ENCODE measurements at regions not wholly inside any gene's neighbourhood (a gene's known extent, or its start where the extent isn't known, plus 50 kb on each side); places are given as distances from the start of the nearest gene placed in this dataset.
"Not testable (repeated sequence)": the region's sequence is repeated elsewhere in the genome, so short reads cannot be mapped to it uniquely, and the experiment has no call there.

GRCh38 chr4:131450572-131451209, 1698.4 kb upstream of the PCDH10 start:
- H3K4me3 Mint-ChIP-seq: no peak overlapping the region
- H3K9me3 Mint-ChIP-seq (ENCODE audit: insufficient read depth): no peaks in the 10 kb centered on the region
- DNase-seq: no peak
- ChIA-PET CTCF (no interaction called here), POLR2A (no interaction called here)
- ATAC-seq: no peak
- H3K27me3 Mint-ChIP-seq (ENCODE audit: low read depth): no peaks in the 10 kb centered on the region
- H3K36me3 Mint-ChIP-seq (ENCODE audit: low read depth): no peaks in the 10 kb centered on the region
- no peak overlapping the region for H3K27ac Mint-ChIP-seq
- H3K4me1 Mint-ChIP-seq (ENCODE audit: low read depth): no peaks in the 10 kb centered on the region

- Mint-ChIP-seq H3K9me3 (ENCODE audit: insufficient read depth) (no peaks in the 10 kb centered on the region), H3K27me3 (ENCODE audit: low read depth) (no peaks in the 10 kb centered on the region), H3K4me3 (no peak overlapping the region), H3K36me3 (ENCODE audit: low read depth) (no peaks in the 10 kb centered on the region), H3K27ac (no peak overlapping the region), H3K4me1 (ENCODE audit: low read depth) (peaks cover 4% of the 10 kb centered on the region)
- POLR2A ChIA-PET: no interaction called here
- CTCF ChIA-PET: no interaction called here
- ATAC-seq (peak; percentile 55), DNase-seq (peak; percentile 21)
Measured at GRCh38 chr4:131459430-131460101, 1689.5 kb upstream of the PCDH10 start.

- H3K27ac Mint-ChIP-seq: no peak overlapping the region
- H3K4me1 Mint-ChIP-seq (ENCODE audit: low read depth): no peaks in the 10 kb centered on the region
- no peaks in the 10 kb centered on the region for H3K27me3 Mint-ChIP-seq (ENCODE audit: low read depth)
- ChIA-PET POLR2A (no interaction called here), CTCF (no interaction called here)
- no peak overlapping the region for H3K4me3 Mint-ChIP-seq
- H3K36me3 Mint-ChIP-seq (ENCODE audit: low read depth): no peaks in the 10 kb centered on the region
- no peak for DNase-seq
- ATAC-seq: no peak
- no peaks in the 10 kb centered on the region for H3K9me3 Mint-ChIP-seq (ENCODE audit: insufficient read depth)
Measured at GRCh38 chr4:131470360-131470759, 1678.7 kb upstream of the PCDH10 start.

GRCh38 chr4:131488772-131489171, 1660.3 kb upstream of the PCDH10 start:
- no peak for ATAC-seq
- CTCF ChIA-PET: no interaction called here
- no peaks in the 10 kb centered on the region for H3K4me1 Mint-ChIP-seq (ENCODE audit: low read depth)
- POLR2A ChIA-PET: no interaction called here
- H3K36me3 Mint-ChIP-seq (ENCODE audit: low read depth): no peaks in the 10 kb centered on the region
- no peak overlapping the region for H3K4me3 Mint-ChIP-seq
- no peak for DNase-seq
- peaks cover 2% of the 10 kb centered on the region for H3K9me3 Mint-ChIP-seq (ENCODE audit: insufficient read depth)
- H3K27ac Mint-ChIP-seq: no peak overlapping the region
- no peaks in the 10 kb centered on the region for H3K27me3 Mint-ChIP-seq (ENCODE audit: low read depth)

GRCh38 chr4:131496211-131496610, 1652.9 kb upstream of the PCDH10 start:
- H3K4me1 Mint-ChIP-seq (ENCODE audit: low read depth); ATAC-seq; H3K36me3 Mint-ChIP-seq (ENCODE audit: low read depth); POLR2A ChIA-PET; H3K9me3 Mint-ChIP-seq (ENCODE audit: insufficient read depth); H3K4me3 Mint-ChIP-seq; H3K27me3 Mint-ChIP-seq (ENCODE audit: low read depth); CTCF ChIA-PET; DNase-seq; H3K27ac Mint-ChIP-seq: not testable (repeated sequence)

GRCh38 chr4:131499141-131499873, 1649.8 kb upstream of the PCDH10 start:
- no peaks in the 10 kb centered on the region for H3K36me3 Mint-ChIP-seq (ENCODE audit: low read depth)
- H3K27me3 Mint-ChIP-seq (ENCODE audit: low read depth): no peaks in the 10 kb centered on the region
- DNase-seq (no peak), ATAC-seq (no peak)
- POLR2A ChIA-PET: no interaction called here
- H3K4me1 Mint-ChIP-seq (ENCODE audit: low read depth): no peaks in the 10 kb centered on the region
- no peak overlapping the region for H3K4me3 Mint-ChIP-seq
- no peak overlapping the region for H3K27ac Mint-ChIP-seq
- H3K9me3 Mint-ChIP-seq (ENCODE audit: insufficient read depth): no peaks in the 10 kb centered on the region
- CTCF ChIA-PET: no interaction called here

- ChIA-PET POLR2A (no interaction called here), CTCF (no interaction called here)
- ATAC-seq: no peak
- no peak for DNase-seq
- Mint-ChIP-seq H3K36me3 (ENCODE audit: low read depth) (no peaks in the 10 kb centered on the region), H3K27me3 (ENCODE audit: low read depth) (no peaks in the 10 kb centered on the region), H3K9me3 (ENCODE audit: insufficient read depth) (no peaks in the 10 kb centered on the region), H3K27ac (no peak overlapping the region), H3K4me1 (ENCODE audit: low read depth) (no peaks in the 10 kb centered on the region), H3K4me3 (no peak overlapping the region)
Measured at GRCh38 chr4:131509521-131509920, 1639.6 kb upstream of the PCDH10 start.

- DNase-seq (no peak), ATAC-seq (no peak)
- H3K9me3 Mint-ChIP-seq (ENCODE audit: insufficient read depth): no peaks in the 10 kb centered on the region
- H3K4me3 Mint-ChIP-seq: no peak overlapping the region
- ChIA-PET POLR2A (no interaction called here), CTCF (no interaction called here)
- H3K36me3 Mint-ChIP-seq (ENCODE audit: low read depth): no peaks in the 10 kb centered on the region
- H3K27ac Mint-ChIP-seq: no peak overlapping the region
- no peaks in the 10 kb centered on the region for H3K27me3 Mint-ChIP-seq (ENCODE audit: low read depth)
- H3K4me1 Mint-ChIP-seq (ENCODE audit: low read depth): no peaks in the 10 kb centered on the region
Measured at GRCh38 chr4:131526686-131527085, 1622.4 kb upstream of the PCDH10 start.

- POLR2A ChIA-PET: no interaction called here
- no peaks in the 10 kb centered on the region for H3K27me3 Mint-ChIP-seq (ENCODE audit: low read depth)
- DNase-seq: no peak
- CTCF ChIA-PET: no interaction called here
- no peaks in the 10 kb centered on the region for H3K9me3 Mint-ChIP-seq (ENCODE audit: insufficient read depth)
- ATAC-seq: no peak
- no peak overlapping the region for H3K27ac Mint-ChIP-seq
- H3K4me1 Mint-ChIP-seq (ENCODE audit: low read depth): no peaks in the 10 kb centered on the region
- no peaks in the 10 kb centered on the region for H3K36me3 Mint-ChIP-seq (ENCODE audit: low read depth)
- H3K4me3 Mint-ChIP-seq: no peak overlapping the region
Measured at GRCh38 chr4:131531087-131531486, 1618.0 kb upstream of the PCDH10 start.

- H3K4me1 Mint-ChIP-seq (ENCODE audit: low read depth): no peaks in the 10 kb centered on the region
- H3K36me3 Mint-ChIP-seq (ENCODE audit: low read depth): no peaks in the 10 kb centered on the region
- no peaks in the 10 kb centered on the region for H3K27me3 Mint-ChIP-seq (ENCODE audit: low read depth)
- DNase-seq (no peak), ATAC-seq (no peak)
- ChIA-PET POLR2A (no interaction called here), CTCF (no interaction called here)
- H3K27ac Mint-ChIP-seq: no peak overlapping the region
- no peaks in the 10 kb centered on the region for H3K9me3 Mint-ChIP-seq (ENCODE audit: insufficient read depth)
- no peak overlapping the region for H3K4me3 Mint-ChIP-seq
Measured at GRCh38 chr4:131534944-131535645, 1614.0 kb upstream of the PCDH10 start.

- no peaks in the 10 kb centered on the region for H3K36me3 Mint-ChIP-seq (ENCODE audit: low read depth)
- no peaks in the 10 kb centered on the region for H3K27me3 Mint-ChIP-seq (ENCODE audit: low read depth)
- POLR2A ChIA-PET: no interaction called here
- H3K4me1 Mint-ChIP-seq (ENCODE audit: low read depth): no peaks in the 10 kb centered on the region
- ATAC-seq: no peak
- H3K4me3 Mint-ChIP-seq: no peak overlapping the region
- CTCF ChIA-PET: no interaction called here
- no peak overlapping the region for H3K27ac Mint-ChIP-seq
- no peak for DNase-seq
- H3K9me3 Mint-ChIP-seq (ENCODE audit: insufficient read depth): no peaks in the 10 kb centered on the region
Measured at GRCh38 chr4:131540256-131540655, 1608.8 kb upstream of the PCDH10 start.

GRCh38 chr4:131547506-131547981, 1601.5 kb upstream of the PCDH10 start:
- Mint-ChIP-seq H3K36me3 (ENCODE audit: low read depth) (no peaks in the 10 kb centered on the region), H3K9me3 (ENCODE audit: insufficient read depth) (peaks cover 7% of the 10 kb centered on the region), H3K27ac (no peak overlapping the region), H3K4me1 (ENCODE audit: low read depth) (no peaks in the 10 kb centered on the region), H3K4me3 (no peak overlapping the region), H3K27me3 (ENCODE audit: low read depth) (no peaks in the 10 kb centered on the region)
- DNase-seq (no peak), ATAC-seq (no peak)
- ChIA-PET CTCF (no interaction called here), POLR2A (no interaction called here)
